Rectal smooth muscle tissue (tissue), 1 donor: ENCODE measurements at regions not wholly inside any gene's neighbourhood (a gene's known extent, or its start where the extent isn't known, plus 50 kb on each side); places are given as distances from the start of the nearest gene placed in this dataset.
"Not testable (repeated sequence)": the region's sequence is repeated elsewhere in the genome, so short reads cannot be mapped to it uniquely, and the experiment has no call there.

ENCODE experiments used
- H3K27ac ChIP-seq: one replicate; pipeline ENCODE4 v1.7.0; 2013; ENCODE audit warnings: low read depth, low read length, inconsistent platforms
- H3K27me3 ChIP-seq: one replicate; pipeline ENCODE4 v1.7.0; 2013; ENCODE audit warnings: low read length; ENCODE audit not compliant: control insufficient read depth, insufficient read depth
- H3K36me3 ChIP-seq: one replicate; pipeline ENCODE4 v1.7.0; 2013; ENCODE audit warnings: low read length; ENCODE audit not compliant: control insufficient read depth, insufficient read depth
- H3K4me1 ChIP-seq: one replicate; pipeline ENCODE4 v1.7.0; 2013; ENCODE audit warnings: low read length; ENCODE audit not compliant: control insufficient read depth, insufficient read depth
- H3K4me3 ChIP-seq: one replicate; pipeline ENCODE4 v1.7.0; 2013; ENCODE audit warnings: low read length
- H3K9ac ChIP-seq: one replicate; pipeline ENCODE4 v1.7.0; 2013; ENCODE audit warnings: low read length

- no peaks in the 10 kb centered on the region for H3K4me1 ChIP-seq
- no peak overlapping the region for H3K27ac ChIP-seq
Observed at GRCh38 chr5:101662263-101662662, 633.8 kb downstream of the SLCO4C1 start.

DNA sequence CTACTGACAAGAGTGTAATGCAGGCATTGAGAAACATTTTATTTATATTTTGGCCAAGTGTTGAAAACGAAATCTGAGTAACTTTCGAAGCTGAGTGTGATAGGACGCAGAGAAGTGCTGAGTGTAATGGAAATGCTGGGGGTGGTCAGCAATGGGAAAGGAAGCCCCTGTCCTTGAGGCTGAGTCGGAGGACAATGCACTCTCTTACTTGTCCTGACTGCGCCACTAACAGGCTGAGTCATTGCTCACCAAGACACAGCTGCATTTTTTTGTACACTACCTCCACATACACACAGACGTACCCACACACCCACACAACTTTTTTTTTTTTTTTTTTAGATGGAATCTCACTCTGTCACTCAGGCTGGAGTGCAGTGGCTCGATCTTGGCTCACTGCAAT is 637.7 kb downstream of the SLCO4C1 start:
- no peaks in the 10 kb centered on the region for H3K4me1 ChIP-seq
- no peaks in the 10 kb centered on the region for H3K27me3 ChIP-seq
- no peak overlapping the region for H3K27ac ChIP-seq
- no peaks in the 10 kb centered on the region for H3K36me3 ChIP-seq
- H3K4me3 ChIP-seq: no peak overlapping the region
- no peak overlapping the region for H3K9ac ChIP-seq

More at GRCh38 chr5:101662263-101662662, 633.8 kb downstream of the SLCO4C1 start:
- no peaks in the 10 kb centered on the region for H3K36me3 ChIP-seq
- no peaks in the 10 kb centered on the region for H3K27me3 ChIP-seq
- H3K4me3 ChIP-seq: no peak overlapping the region
- no peak overlapping the region for H3K9ac ChIP-seq

DNA sequence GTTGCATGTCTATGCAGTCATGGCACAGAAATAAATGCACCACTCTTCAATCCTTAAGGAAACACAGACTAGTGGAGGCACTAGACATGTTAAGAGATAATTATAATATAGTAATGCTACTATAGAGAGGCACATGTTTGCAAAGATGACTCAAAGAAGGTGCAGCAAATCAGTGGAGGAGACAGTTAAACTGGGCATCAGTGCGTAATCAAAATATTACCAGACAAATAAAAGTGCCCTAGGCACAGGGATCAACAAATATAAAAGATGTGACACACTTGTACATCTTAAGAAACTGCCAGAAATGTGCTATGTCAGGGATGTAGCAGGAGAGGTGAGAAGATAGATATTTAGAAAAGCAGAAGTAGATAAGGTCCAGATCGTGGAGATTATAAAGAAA is 642.1 kb downstream of the SLCO4C1 start:
- Histone ChIP-seq H3K36me3 (no peaks in the 10 kb centered on the region), H3K27ac (no peak overlapping the region), H3K4me1 (no peaks in the 10 kb centered on the region), H3K9ac (no peak overlapping the region), H3K4me3 (no peak overlapping the region), H3K27me3 (no peaks in the 10 kb centered on the region)

- Histone ChIP-seq H3K4me3 (no peak overlapping the region), H3K27me3 (no peaks in the 10 kb centered on the region), H3K36me3 (no peaks in the 10 kb centered on the region), H3K4me1 (no peaks in the 10 kb centered on the region), H3K9ac (no peak overlapping the region), H3K27ac (no peak overlapping the region)
Observed at GRCh38 chr5:101647861-101648260, 648.2 kb downstream of the SLCO4C1 start.

DNA sequence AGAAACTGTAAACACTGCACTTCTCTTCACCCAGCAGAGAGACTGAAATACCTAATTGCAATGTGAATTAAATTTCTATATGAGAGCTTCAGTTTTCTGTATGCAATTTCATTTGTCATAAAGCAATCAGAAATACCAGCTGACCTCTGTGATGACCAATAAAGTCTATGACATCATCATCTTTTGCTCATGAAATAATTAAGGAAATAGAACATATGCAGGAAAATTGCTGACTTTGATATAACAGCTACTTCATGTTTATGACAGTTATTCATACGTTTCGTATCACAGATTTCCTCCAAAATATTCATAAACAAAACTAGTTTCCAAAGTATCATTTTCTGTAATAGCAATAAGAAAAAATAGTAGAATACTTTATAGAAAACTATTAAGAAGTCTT is 652.3 kb downstream of the SLCO4C1 start:
- Histone ChIP-seq H3K27me3 (no peaks in the 10 kb centered on the region), H3K9ac (no peak overlapping the region), H3K27ac (no peak overlapping the region), H3K4me1 (no peaks in the 10 kb centered on the region), H3K36me3 (no peaks in the 10 kb centered on the region), H3K4me3 (no peak overlapping the region)

DNA sequence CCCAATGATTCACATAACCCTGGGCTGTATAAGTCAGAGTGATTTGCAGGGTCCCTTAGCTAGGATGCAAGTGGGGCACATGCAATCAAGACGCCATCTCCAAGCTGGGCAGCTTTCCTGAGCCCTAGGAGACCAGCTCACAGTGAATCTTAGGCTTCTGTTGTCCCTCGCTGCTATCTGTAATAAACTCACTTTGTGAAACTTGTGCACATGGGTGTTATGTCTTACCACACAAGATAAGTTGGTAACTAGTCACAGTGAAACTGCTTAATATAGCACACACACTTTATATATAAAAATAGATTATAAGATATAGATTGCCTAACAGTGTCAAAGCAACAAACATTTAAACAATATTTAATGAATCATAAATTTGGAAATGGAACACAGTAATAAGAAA is 658.5 kb downstream of the SLCO4C1 start:
- Histone ChIP-seq H3K27me3 (no peaks in the 10 kb centered on the region), H3K9ac (no peak overlapping the region), H3K4me1 (no peaks in the 10 kb centered on the region), H3K4me3 (no peak overlapping the region), H3K27ac (no peak overlapping the region), H3K36me3 (no peaks in the 10 kb centered on the region)

- not testable (repeated sequence) for H3K4me1 ChIP-seq, H3K36me3 ChIP-seq, H3K27ac ChIP-seq, H3K27me3 ChIP-seq, H3K4me3 ChIP-seq, H3K9ac ChIP-seq
Observed at GRCh38 chr5:101627770-101628169, 668.3 kb downstream of the SLCO4C1 start.

DNA sequence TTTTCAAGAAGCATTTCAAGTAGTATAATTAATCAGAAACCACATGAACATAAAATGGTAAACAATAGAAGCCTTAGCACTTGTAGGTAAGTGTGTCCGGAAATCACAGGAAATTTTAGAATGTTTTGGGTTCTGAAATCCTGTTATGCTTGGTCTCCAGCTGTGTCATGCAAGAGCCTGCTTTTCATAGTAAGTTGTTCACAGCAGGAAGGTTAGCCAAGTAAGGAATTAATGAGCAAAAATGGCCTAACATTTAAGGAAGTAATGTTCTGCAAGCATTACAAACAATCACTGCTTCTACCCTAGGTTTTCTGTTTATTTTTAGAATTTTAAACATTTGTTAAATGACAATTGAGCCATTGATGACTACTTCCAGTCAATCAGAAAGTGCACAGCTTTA is 669.5 kb downstream of the SLCO4C1 start:
- Histone ChIP-seq H3K4me3 (no peak overlapping the region), H3K4me1 (no peaks in the 10 kb centered on the region), H3K27ac (no peak overlapping the region), H3K36me3 (no peaks in the 10 kb centered on the region), H3K9ac (no peak overlapping the region), H3K27me3 (no peaks in the 10 kb centered on the region)

- no peak overlapping the region for H3K27ac ChIP-seq
- H3K4me1 ChIP-seq: no peaks in the 10 kb centered on the region
- H3K27me3 ChIP-seq: no peaks in the 10 kb centered on the region
- no peak overlapping the region for H3K4me3 ChIP-seq
- no peaks in the 10 kb centered on the region for H3K36me3 ChIP-seq
- no peak overlapping the region for H3K9ac ChIP-seq
Observed at GRCh38 chr5:101611039-101611438, 685.0 kb downstream of the SLCO4C1 start.

DNA sequence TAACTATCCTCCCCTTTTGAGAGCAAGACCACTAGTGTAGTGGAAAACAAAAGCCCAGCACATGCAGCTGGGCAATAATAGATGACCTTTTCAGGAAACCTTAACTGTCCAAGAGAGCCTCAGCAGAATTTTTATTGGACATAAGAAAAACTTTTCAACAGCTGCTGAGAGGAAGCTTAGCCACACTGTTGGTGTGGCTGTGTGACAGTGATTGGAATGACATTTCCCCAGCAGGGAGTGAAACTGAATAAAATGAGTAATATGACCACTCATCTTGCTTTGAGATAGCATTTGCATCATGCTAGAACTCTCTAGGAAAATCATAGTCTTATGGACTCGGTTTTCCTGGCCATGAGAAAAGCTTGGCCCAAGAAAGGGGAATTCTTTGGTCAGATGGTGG is 687.8 kb downstream of the SLCO4C1 start:
- H3K9ac ChIP-seq: no peak overlapping the region
- H3K4me1 ChIP-seq: no peaks in the 10 kb centered on the region
- no peak overlapping the region for H3K27ac ChIP-seq
- H3K4me3 ChIP-seq: no peak overlapping the region
- no peaks in the 10 kb centered on the region for H3K27me3 ChIP-seq
- H3K36me3 ChIP-seq: no peaks in the 10 kb centered on the region

DNA sequence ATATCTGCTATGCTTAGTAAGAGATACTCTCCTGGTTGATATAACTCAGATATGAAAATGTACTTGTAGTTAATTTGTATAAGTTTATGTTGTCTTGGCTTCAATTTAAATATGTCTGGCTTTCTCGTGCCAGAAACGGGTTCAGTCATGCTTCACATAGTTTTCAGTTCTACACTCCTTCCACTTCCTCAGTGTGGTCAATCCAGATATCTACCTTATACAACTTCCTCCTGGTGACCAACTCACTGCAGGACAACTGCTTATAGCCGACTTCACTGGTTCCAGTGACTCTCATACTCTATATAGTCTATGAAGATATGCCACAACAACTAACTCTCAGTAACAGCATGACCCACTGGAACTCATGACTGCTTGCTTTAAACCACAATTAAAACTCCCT is 690.4 kb downstream of the SLCO4C1 start:
- no peaks in the 10 kb centered on the region for H3K27me3 ChIP-seq
- H3K9ac ChIP-seq: no peak overlapping the region
- no peak overlapping the region for H3K4me3 ChIP-seq
- no peak overlapping the region for H3K27ac ChIP-seq
- H3K36me3 ChIP-seq: no peaks in the 10 kb centered on the region
- H3K4me1 ChIP-seq: no peaks in the 10 kb centered on the region

GRCh38 chr5:101600614-101601013 is 695.5 kb downstream of the SLCO4C1 start:
- no peak overlapping the region for H3K27ac ChIP-seq
- no peaks in the 10 kb centered on the region for H3K4me1 ChIP-seq
- H3K4me3 ChIP-seq: no peak overlapping the region
- no peaks in the 10 kb centered on the region for H3K36me3 ChIP-seq
- no peaks in the 10 kb centered on the region for H3K27me3 ChIP-seq
- no peak overlapping the region for H3K9ac ChIP-seq

GRCh38 chr5:101590384-101590783 is 687.3 kb upstream of the ST8SIA4 start:
- Histone ChIP-seq H3K36me3 (no peaks in the 10 kb centered on the region), H3K27ac (no peak overlapping the region), H3K4me1 (no peaks in the 10 kb centered on the region), H3K9ac (no peak overlapping the region), H3K4me3 (no peak overlapping the region), H3K27me3 (no peaks in the 10 kb centered on the region)

- no peak overlapping the region for H3K9ac ChIP-seq
- no peaks in the 10 kb centered on the region for H3K27me3 ChIP-seq
- no peaks in the 10 kb centered on the region for H3K4me1 ChIP-seq
- H3K4me3 ChIP-seq: no peak overlapping the region
- no peaks in the 10 kb centered on the region for H3K36me3 ChIP-seq
- H3K27ac ChIP-seq: no peak overlapping the region
Observed at GRCh38 chr5:101585366-101585765, 682.3 kb upstream of the ST8SIA4 start.
